Gastroesophageal sphincter (tissue), 4 donors: ENCODE measurements at regions not wholly inside any gene's neighbourhood (a gene's known extent, or its start where the extent isn't known, plus 50 kb on each side); places are given as distances from the start of the nearest gene placed in this dataset.

Source experiments
- ATAC-seq: fragments of 150-250 bp; one replicate; pipeline ENCODE4 v1.9.1; 2016; ENCODE audit warnings: mild to moderate bottlenecking, moderate library complexity
- H3K27ac ChIP-seq, 4 donors: fragments of 200-600 bp; sonication (generic) in 3 of 4; 1 replicate in 3 of 4; 2 replicates in 1 of 4; pipeline ENCODE4 v1.5.1; 2016 to 2019
- H3K27me3 ChIP-seq: fragments of 200-600 bp; sonication (generic); one replicate; pipeline ENCODE4 v1.5.1; 2019
- H3K36me3 ChIP-seq, 2 donors: fragments of 200-600 bp; sonication (generic); one replicate each; pipeline ENCODE4 v1.5.1; 2019; ENCODE audit warnings: control low read depth in 1 of 2
- H3K4me1 ChIP-seq, 3 donors: fragments of 200-600 bp; sonication (generic); 1 replicate in 2 of 3; 2 replicates in 1 of 3; pipeline ENCODE4 v1.5.1; 2016 to 2019; ENCODE audit warnings: control low read depth in 2 of 3
- H3K4me3 ChIP-seq, 2 donors: fragments of 200-600 bp; sonication (generic); one replicate each; pipeline ENCODE4 v1.5.1; 2019; ENCODE audit warnings: mild to moderate bottlenecking in 1 of 2, moderate library complexity in 1 of 2
- H3K9me3 ChIP-seq, 3 donors: fragments of 200-600 bp; sonication (generic); one replicate each; pipeline ENCODE4 v1.5.1; 2017 to 2019; ENCODE audit warnings: control low read depth in 2 of 3
- CTCF ChIP-seq, 4 experiments: fragments of 200-600 bp in 2 of 4; fragments of 450-650 bp in 2 of 4; sonication (generic) in 1 of 4; IDR thresholded peaks; one replicate each; pipeline ENCODE4 v1.5.1; 2017 to 2019; ENCODE audit warnings: antibody characterized with exemption in 4 of 4, mild to moderate bottlenecking in 2 of 4, moderate library complexity in 2 of 4
- EP300 ChIP-seq: sonication (generic); formaldehyde crosslinking; IDR thresholded peaks from one replicate; pipeline ENCODE4 v1.6.1; 2017; ENCODE audit warnings: antibody characterized with exemption, mild to moderate bottlenecking
- POLR2A ChIP-seq, 2 donors: fragments of 450-650 bp; IDR thresholded peaks; one replicate each; pipeline ENCODE4 v1.6.1; 2017; ENCODE audit warnings: antibody characterized with exemption in 2 of 2, mild to moderate bottlenecking in 2 of 2, moderate library complexity in 1 of 2
- POLR2AphosphoS5 ChIP-seq: sonication (generic); formaldehyde crosslinking; IDR thresholded peaks from one replicate; pipeline ENCODE4 v1.6.1; 2017; ENCODE audit warnings: antibody characterized with exemption
- WGBS, 2 donors: methylation state at CpG; one replicate each; pipeline ENCODE4 v1.1.5; 2018; ENCODE audit warnings: low coverage in 1 of 2; 5-methylcytosine and 5-hydroxymethylcytosine counted together

DNA sequence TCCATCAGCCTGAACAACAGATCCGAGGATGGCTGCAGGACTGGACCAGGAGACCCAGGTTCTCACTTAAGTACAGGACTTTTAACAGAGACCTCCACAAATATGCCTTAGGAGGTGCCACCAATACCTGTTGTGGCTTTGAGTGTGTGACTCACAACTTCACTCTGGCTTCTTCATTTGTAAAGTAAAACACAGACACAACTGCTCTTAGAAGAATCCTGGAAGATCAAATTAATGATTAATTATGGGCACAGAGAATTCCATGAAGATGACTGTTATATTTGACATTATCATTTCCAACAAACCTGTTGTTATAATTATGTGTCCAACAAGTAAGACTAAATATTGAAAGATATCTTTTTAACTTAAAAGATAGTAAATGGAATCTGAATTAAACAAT lies 481.4 kb upstream of the KLHL29 start:
- no peaks in the 10 kb centered on the region for H3K27me3 ChIP-seq
- H3K4me3 ChIP-seq = no peak overlapping the region
- ATAC-seq = no peak
- H3K4me1 ChIP-seq = no peaks in the 10 kb centered on the region
- TF ChIP-seq POLR2A (IDR thresholded peaks at IDR 0.05) (no peak), EP300 (no peak), CTCF (IDR thresholded peaks at IDR 0.05) (no peak), POLR2AphosphoS5 (no peak)
- no peaks in the 10 kb centered on the region for H3K36me3 ChIP-seq
- 80% methylated on average over 1 of the region's 1 CpG; no CpG with 5 or more reads in 1 of the 2 donors for WGBS, 2 donors
- no peaks in the 10 kb centered on the region for H3K9me3 ChIP-seq
- no peak overlapping the region for H3K27ac ChIP-seq

GRCh38 chr2:22904126-22904684 lies 480.8 kb upstream of the KLHL29 start:
- H3K4me3 ChIP-seq = no peak overlapping the region
- H3K27me3 ChIP-seq = no peaks in the 10 kb centered on the region
- ATAC-seq = no peak
- no peaks in the 10 kb centered on the region for H3K9me3 ChIP-seq
- TF ChIP-seq POLR2AphosphoS5 (no peak), EP300 (no peak), CTCF (IDR thresholded peaks at IDR 0.05) (peak in 3 of 4 experiments; percentile 10 to 57 (median 27))
- 33 to 54% methylated on average over 1 to 5 of the region's 6 CpGs for WGBS, 2 donors
- no peak overlapping the region for H3K27ac ChIP-seq
- H3K36me3 ChIP-seq = no peaks in the 10 kb centered on the region
- no peaks in the 10 kb centered on the region for H3K4me1 ChIP-seq

DNA sequence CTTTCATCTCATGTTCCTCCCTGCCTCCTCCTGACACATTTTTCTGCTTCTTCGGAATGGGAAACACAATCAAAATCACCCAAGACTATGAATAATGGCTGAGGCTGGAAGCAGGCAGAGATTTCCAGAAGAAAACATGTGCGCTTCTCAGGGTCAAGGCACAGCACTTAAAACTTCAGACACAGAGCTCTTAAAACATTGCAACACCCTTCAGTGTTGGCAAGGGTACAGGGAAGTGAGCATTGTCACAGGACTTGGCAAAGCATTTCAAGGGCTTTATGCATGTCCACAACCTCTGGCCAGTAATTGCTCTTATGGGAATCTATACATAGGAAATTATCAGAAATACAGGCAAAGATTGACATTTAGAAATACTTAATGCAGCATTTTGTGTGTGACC lies 477.6 kb upstream of the KLHL29 start:
- H3K36me3 ChIP-seq = no peaks in the 10 kb centered on the region
- 86 to 100% methylated on average over 1 of the region's 2 CpGs for WGBS, 2 donors
- H3K4me1 ChIP-seq = no peaks in the 10 kb centered on the region
- H3K27ac ChIP-seq = no peak overlapping the region
- no peak for ATAC-seq
- TF ChIP-seq EP300 (no peak), POLR2A (IDR thresholded peaks at IDR 0.05) (no peak), POLR2AphosphoS5 (no peak), CTCF (IDR thresholded peaks at IDR 0.05) (no peak)
- H3K4me3 ChIP-seq = no peak overlapping the region
- H3K27me3 ChIP-seq = no peaks in the 10 kb centered on the region
- no peaks in the 10 kb centered on the region for H3K9me3 ChIP-seq

DNA sequence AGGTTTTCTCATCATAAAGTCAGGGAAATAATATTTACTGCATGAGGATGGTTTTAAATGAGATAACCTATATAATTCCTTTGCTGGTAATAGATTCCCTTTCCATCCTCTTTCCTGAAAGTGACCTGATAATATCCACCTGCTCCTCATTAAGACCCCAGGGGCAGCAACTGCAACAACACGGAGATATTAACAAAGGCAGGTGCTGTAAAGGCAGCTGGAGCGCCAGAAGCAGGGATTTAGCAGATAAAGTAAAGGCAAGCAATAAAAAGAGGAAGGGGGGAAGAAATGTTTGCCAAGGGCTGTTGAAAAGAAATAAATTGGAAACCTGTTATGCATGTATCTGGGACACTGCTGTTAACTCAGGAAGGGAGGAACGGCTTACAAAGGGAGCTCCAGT lies 472.6 kb upstream of the KLHL29 start:
- no peaks in the 10 kb centered on the region for H3K27me3 ChIP-seq
- no peaks in the 10 kb centered on the region for H3K4me1 ChIP-seq
- no peak for ATAC-seq
- no peaks in the 10 kb centered on the region for H3K36me3 ChIP-seq
- H3K4me3 ChIP-seq = no peak overlapping the region
- 67 to 85% methylated on average over 2 to 3 of the region's 3 CpGs for WGBS, 2 donors
- no peak overlapping the region for H3K27ac ChIP-seq
- TF ChIP-seq CTCF (IDR thresholded peaks at IDR 0.05) (no peak), EP300 (no peak), POLR2A (IDR thresholded peaks at IDR 0.05) (no peak), POLR2AphosphoS5 (no peak)
- H3K9me3 ChIP-seq = no peaks in the 10 kb centered on the region

GRCh38 chr2:22929998-22930397 lies 455.0 kb upstream of the KLHL29 start:
- H3K36me3 ChIP-seq = no peaks in the 10 kb centered on the region
- 55 to 70% methylated on average over 1 of the region's 1 CpG for WGBS, 2 donors
- no peaks in the 10 kb centered on the region for H3K27me3 ChIP-seq
- H3K4me1 ChIP-seq = no peaks in the 10 kb centered on the region
- H3K4me3 ChIP-seq = no peak overlapping the region
- H3K27ac ChIP-seq = no peak overlapping the region
- no peaks in the 10 kb centered on the region for H3K9me3 ChIP-seq
- TF ChIP-seq POLR2AphosphoS5 (no peak), CTCF (IDR thresholded peaks at IDR 0.05) (no peak), EP300 (no peak), POLR2A (IDR thresholded peaks at IDR 0.05) (no peak)
- ATAC-seq = no peak
